Esophagus muscularis mucosa (tissue), 4 donors: ENCODE measurements at regions not wholly inside any gene's neighbourhood (a gene's known extent, or its start where the extent isn't known, plus 50 kb on each side); places are given as distances from the start of the nearest gene placed in this dataset.

Source experiments
- EP300 ChIP-seq: sonication (generic); formaldehyde crosslinking; IDR thresholded peaks from one replicate; pipeline ENCODE4 v1.6.1; 2017; ENCODE audit warnings: antibody characterized with exemption
- POLR2A ChIP-seq: fragments of 450-650 bp; IDR thresholded peaks from one replicate; pipeline ENCODE4 v1.6.1; 2017; ENCODE audit warnings: antibody characterized with exemption, moderate library complexity, mild to moderate bottlenecking, low read depth
- POLR2AphosphoS5 ChIP-seq, 2 donors: sonication (generic); formaldehyde crosslinking; IDR thresholded peaks; one replicate each; pipeline ENCODE4 v1.6.1; 2017; ENCODE audit warnings: antibody characterized with exemption in 2 of 2
- TF ChIP-seq, protein P1 (sequence below), 3 experiments: fragments of 200-600 bp in 2 of 3; fragments of 450-650 bp in 1 of 3; sonication (generic) in 2 of 3; IDR thresholded peaks; one replicate each; pipeline ENCODE4 v1.5.1; 2017 to 2019; ENCODE audit warnings: antibody characterized with exemption in 3 of 3, mild to moderate bottlenecking in 2 of 3, moderate library complexity in 1 of 3

DNA sequence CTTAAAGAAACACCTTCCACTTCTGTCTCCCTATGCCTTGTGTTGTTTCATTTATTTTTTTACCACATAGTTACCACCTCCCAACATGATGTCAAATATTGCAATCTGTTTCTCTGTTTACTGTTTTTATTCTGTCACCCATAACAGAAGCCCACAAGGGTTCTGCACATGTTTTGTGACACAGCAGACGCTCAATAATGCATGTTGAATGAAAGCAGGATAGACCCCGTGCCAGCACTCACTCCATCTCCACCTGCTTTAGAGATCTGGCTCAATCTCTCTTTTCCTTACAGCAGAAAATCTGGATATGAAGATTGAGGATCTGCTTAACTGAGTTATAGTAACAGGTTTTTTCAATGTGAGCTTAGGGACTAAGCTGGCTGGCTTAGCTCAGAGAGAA is 116.8 kb upstream of the NUDT10 start:
- TF ChIP-seq, protein P1, sequence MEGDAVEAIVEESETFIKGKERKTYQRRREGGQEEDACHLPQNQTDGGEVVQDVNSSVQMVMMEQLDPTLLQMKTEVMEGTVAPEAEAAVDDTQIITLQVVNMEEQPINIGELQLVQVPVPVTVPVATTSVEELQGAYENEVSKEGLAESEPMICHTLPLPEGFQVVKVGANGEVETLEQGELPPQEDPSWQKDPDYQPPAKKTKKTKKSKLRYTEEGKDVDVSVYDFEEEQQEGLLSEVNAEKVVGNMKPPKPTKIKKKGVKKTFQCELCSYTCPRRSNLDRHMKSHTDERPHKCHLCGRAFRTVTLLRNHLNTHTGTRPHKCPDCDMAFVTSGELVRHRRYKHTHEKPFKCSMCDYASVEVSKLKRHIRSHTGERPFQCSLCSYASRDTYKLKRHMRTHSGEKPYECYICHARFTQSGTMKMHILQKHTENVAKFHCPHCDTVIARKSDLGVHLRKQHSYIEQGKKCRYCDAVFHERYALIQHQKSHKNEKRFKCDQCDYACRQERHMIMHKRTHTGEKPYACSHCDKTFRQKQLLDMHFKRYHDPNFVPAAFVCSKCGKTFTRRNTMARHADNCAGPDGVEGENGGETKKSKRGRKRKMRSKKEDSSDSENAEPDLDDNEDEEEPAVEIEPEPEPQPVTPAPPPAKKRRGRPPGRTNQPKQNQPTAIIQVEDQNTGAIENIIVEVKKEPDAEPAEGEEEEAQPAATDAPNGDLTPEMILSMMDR (IDR thresholded peaks at IDR 0.05): no peak
- TF ChIP-seq POLR2A: no peak
- no peak for TF ChIP-seq POLR2AphosphoS5 (IDR thresholded peaks at IDR 0.05)
- no peak for TF ChIP-seq EP300
